ENCODE measurements at regions not wholly inside any gene's neighbourhood (a gene's known extent, or its start where the extent isn't known, plus 50 kb on each side); places are given as distances from the start of the nearest gene placed in this dataset.

DNA sequence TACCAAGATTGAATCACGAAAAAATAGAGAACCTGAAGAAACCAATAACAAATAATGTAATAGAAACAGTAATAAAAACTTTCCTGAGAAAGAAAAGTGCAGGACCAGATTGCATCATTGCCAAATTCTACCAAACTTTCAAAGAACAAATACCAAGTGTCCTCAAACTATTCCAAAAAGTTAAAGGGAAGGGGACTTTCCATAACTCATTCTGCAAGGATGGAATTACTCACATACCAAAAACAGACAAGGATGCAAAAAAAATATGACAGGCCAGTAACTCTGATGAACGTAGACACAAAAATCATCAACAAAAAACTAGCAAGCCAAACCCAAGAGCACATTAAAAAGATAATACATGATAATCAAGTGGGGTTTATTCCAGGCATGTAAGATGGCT, 172.3 kb upstream of the SLC35G4 start:
- H3K27ac ChIP-seq, result no peak overlapping the region
- H3K27me3 ChIP-seq, result no peaks in the 10 kb centered on the region
- H3K4me2 ChIP-seq, result no peak overlapping the region
- TF ChIP-seq, protein P1, sequence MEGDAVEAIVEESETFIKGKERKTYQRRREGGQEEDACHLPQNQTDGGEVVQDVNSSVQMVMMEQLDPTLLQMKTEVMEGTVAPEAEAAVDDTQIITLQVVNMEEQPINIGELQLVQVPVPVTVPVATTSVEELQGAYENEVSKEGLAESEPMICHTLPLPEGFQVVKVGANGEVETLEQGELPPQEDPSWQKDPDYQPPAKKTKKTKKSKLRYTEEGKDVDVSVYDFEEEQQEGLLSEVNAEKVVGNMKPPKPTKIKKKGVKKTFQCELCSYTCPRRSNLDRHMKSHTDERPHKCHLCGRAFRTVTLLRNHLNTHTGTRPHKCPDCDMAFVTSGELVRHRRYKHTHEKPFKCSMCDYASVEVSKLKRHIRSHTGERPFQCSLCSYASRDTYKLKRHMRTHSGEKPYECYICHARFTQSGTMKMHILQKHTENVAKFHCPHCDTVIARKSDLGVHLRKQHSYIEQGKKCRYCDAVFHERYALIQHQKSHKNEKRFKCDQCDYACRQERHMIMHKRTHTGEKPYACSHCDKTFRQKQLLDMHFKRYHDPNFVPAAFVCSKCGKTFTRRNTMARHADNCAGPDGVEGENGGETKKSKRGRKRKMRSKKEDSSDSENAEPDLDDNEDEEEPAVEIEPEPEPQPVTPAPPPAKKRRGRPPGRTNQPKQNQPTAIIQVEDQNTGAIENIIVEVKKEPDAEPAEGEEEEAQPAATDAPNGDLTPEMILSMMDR (IDR thresholded peaks at IDR 0.05), result no peak
- TF ChIP-seq EZH2phosphoT487 (IDR thresholded peaks at IDR 0.05), result no peak
- no peak for TF ChIP-seq EZH2 (IDR thresholded peaks at IDR 0.05)
- no peaks in the 10 kb centered on the region for H3F3A ChIP-seq (ENCODE audit: low read depth)
- H3K27me3 Mint-ChIP-seq (ENCODE audit: insufficient read depth, low read depth), result no peaks in the 10 kb centered on the region
- no peaks in the 10 kb centered on the region for H3K9me3 ChIP-seq (ENCODE audit: low read depth)
- no peak overlapping the region for H3K4me3 Mint-ChIP-seq
- H3K27ac Mint-ChIP-seq, result no peak overlapping the region
- H4K20me1 ChIP-seq (ENCODE audit: low read depth), result no peaks in the 10 kb centered on the region
- no peaks in the 10 kb centered on the region for H3K36me3 ChIP-seq
- H3K4me1 Mint-ChIP-seq, result no peaks in the 10 kb centered on the region
- H3K9ac ChIP-seq, result no peak overlapping the region
- no peaks in the 10 kb centered on the region for H3K36me3 Mint-ChIP-seq
- no peak for DNase-seq (ENCODE audit: low spot score)
- no peaks in the 10 kb centered on the region for H3K79me2 ChIP-seq (ENCODE audit: low read depth)
- no peaks in the 10 kb centered on the region for H3K9me3 Mint-ChIP-seq
- H2AFZ ChIP-seq (replicated peaks), result no peak overlapping the region
- no peak overlapping the region for H3K4me3 ChIP-seq
- no peaks in the 10 kb centered on the region for H3K4me1 ChIP-seq

DNA sequence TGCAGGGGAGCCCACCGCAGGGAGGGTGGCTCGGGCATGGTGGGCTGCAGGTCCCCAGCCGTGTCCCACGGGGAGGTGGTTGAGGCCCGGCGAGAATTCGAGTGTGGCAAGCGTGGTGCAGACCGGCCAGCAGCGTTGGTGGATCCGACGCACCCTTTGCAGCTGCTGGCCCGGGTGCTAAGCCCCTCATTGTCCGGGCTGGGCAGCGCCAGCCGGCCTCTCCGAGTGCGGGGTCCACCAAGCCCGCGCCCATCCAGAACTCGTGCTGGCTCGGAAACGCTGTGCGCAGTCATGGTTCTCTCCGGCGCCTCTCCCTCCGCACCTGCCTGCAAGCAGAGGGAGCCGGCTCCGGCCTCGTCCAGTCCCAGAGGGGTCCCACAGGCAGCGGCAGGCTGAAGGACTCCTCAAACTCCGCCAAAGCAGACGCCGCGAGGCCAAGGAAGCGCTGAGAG, 177.0 kb upstream of the SLC35G4 start:
- H3F3A ChIP-seq (ENCODE audit: low read depth), result no peaks in the 10 kb centered on the region
- no peaks in the 10 kb centered on the region for H3K36me3 ChIP-seq
- no peaks in the 10 kb centered on the region for H4K20me1 ChIP-seq (ENCODE audit: low read depth)
- H3K9me3 ChIP-seq (ENCODE audit: low read depth), result no peaks in the 10 kb centered on the region
- Mint-ChIP-seq H3K36me3 (no peaks in the 10 kb centered on the region), H3K27me3 (ENCODE audit: insufficient read depth, low read depth) (no peaks in the 10 kb centered on the region), H3K9me3 (peaks cover 5% of the 10 kb centered on the region), H3K27ac (no peak overlapping the region), H3K4me1 (no peaks in the 10 kb centered on the region), H3K4me3 (no peak overlapping the region)
- H3K27me3 ChIP-seq, result no peaks in the 10 kb centered on the region
- TF ChIP-seq EZH2phosphoT487 (IDR thresholded peaks at IDR 0.05), result no peak
- TF ChIP-seq, protein P1 (IDR thresholded peaks at IDR 0.05), result no peak
- no peak for TF ChIP-seq EZH2 (IDR thresholded peaks at IDR 0.05)
- H3K79me2 ChIP-seq (ENCODE audit: low read depth), result no peaks in the 10 kb centered on the region
- no peak overlapping the region for H3K9ac ChIP-seq
- no peak overlapping the region for H3K4me3 ChIP-seq
- H3K4me2 ChIP-seq, result no peak overlapping the region
- H2AFZ ChIP-seq (replicated peaks), result no peak overlapping the region
- no peak for DNase-seq (ENCODE audit: low spot score)
- H3K27ac ChIP-seq, result no peak overlapping the region
- no peaks in the 10 kb centered on the region for H3K4me1 ChIP-seq

DNA sequence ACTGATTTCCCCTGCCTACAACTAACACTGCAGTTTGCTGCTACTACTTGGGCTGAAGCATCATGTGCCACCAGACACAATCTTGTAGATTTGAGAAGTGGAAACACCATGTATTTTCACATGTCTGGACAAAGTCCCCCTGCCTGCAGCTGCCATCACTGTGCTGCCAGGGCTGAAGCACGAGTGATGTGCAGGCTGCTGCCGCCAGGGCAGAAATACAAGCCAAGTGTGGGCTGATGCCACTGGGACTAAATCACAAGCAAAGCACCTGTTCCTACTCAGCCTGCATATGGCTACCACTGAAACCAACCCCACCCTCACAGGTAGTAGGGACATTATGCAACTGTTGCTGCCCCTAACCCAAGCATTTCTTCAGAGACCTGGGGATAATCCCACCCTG, 179.5 kb upstream of the SLC35G4 start:
- no peak overlapping the region for H3K9ac ChIP-seq
- H3K4me1 ChIP-seq, result no peaks in the 10 kb centered on the region
- Mint-ChIP-seq H3K9me3 (peaks cover 5% of the 10 kb centered on the region), H3K27me3 (ENCODE audit: insufficient read depth, low read depth) (no peaks in the 10 kb centered on the region), H3K27ac (no peak overlapping the region), H3K4me3 (no peak overlapping the region), H3K36me3 (no peaks in the 10 kb centered on the region), H3K4me1 (no peaks in the 10 kb centered on the region)
- H3K36me3 ChIP-seq, result no peaks in the 10 kb centered on the region
- no peaks in the 10 kb centered on the region for H3F3A ChIP-seq (ENCODE audit: low read depth)
- TF ChIP-seq, protein P1 (IDR thresholded peaks at IDR 0.05), result no peak
- TF ChIP-seq EZH2 (IDR thresholded peaks at IDR 0.05) (no peak), EZH2phosphoT487 (IDR thresholded peaks at IDR 0.05) (no peak)
- no peak overlapping the region for H2AFZ ChIP-seq (replicated peaks)
- no peaks in the 10 kb centered on the region for H3K79me2 ChIP-seq (ENCODE audit: low read depth)
- H3K27ac ChIP-seq, result no peak overlapping the region
- H4K20me1 ChIP-seq (ENCODE audit: low read depth), result no peaks in the 10 kb centered on the region
- no peak for DNase-seq (ENCODE audit: low spot score)
- no peak overlapping the region for H3K4me2 ChIP-seq
- H3K4me3 ChIP-seq, result no peak overlapping the region
- no peaks in the 10 kb centered on the region for H3K9me3 ChIP-seq (ENCODE audit: low read depth)
- no peaks in the 10 kb centered on the region for H3K27me3 ChIP-seq
